Stomach (tissue), 8 donors: ENCODE measurements at regions not wholly inside any gene's neighbourhood (a gene's known extent, or its start where the extent isn't known, plus 50 kb on each side); places are given as distances from the start of the nearest gene placed in this dataset.

Experiments
- DNase-seq, 2 donors: peaks; one replicate each; pipeline versions ENCODE4 v3.0.0 to v3.0.0-alpha.2; 2013 to 2019
- H3K27ac ChIP-seq, 5 donors: fragments of 200-600 bp in 4 of 5; sonication (generic) in 4 of 5; one replicate each; pipeline ENCODE4 v1.5.1; 2013 to 2019; ENCODE audit warnings: mild to moderate bottlenecking in 1 of 5, moderate library complexity in 1 of 5
- H3K27me3 ChIP-seq, 3 donors: fragments of 200-600 bp; sonication (generic); one replicate each; pipeline ENCODE4 v1.5.1; 2017 to 2019; ENCODE audit warnings: mixed run types in 1 of 3
- H3K36me3 ChIP-seq, 4 donors: fragments of 200-600 bp; sonication (generic); 1 replicate in 3 of 4; 2 replicates in 1 of 4; pipeline ENCODE4 v1.5.1; 2016 to 2019
- H3K4me1 ChIP-seq, 4 donors: fragments of 200-600 bp; sonication (generic); one replicate each; pipeline ENCODE4 v1.5.1; 2016 to 2019
- H3K4me3 ChIP-seq, 4 donors: fragments of 200-600 bp; sonication (generic) in 3 of 4; one replicate each; pipeline ENCODE4 v1.5.1; 2016 to 2019; ENCODE audit warnings: mild to moderate bottlenecking in 1 of 4
- H3K9me3 ChIP-seq, 4 donors: fragments of 200-600 bp; sonication (generic); one replicate each; pipeline ENCODE4 v1.5.1; 2016 to 2019
- EP300 ChIP-seq: sonication (generic); formaldehyde crosslinking; IDR thresholded peaks from one replicate; pipeline ENCODE4 v1.6.1; 2017; ENCODE audit warnings: antibody characterized with exemption
- POLR2A ChIP-seq, 4 donors: fragments of 450-650 bp; IDR thresholded peaks; one replicate each; pipeline ENCODE4 v1.6.1; 2016; ENCODE audit warnings: antibody characterized with exemption in 4 of 4, control low read depth in 2 of 4, mild to moderate bottlenecking in 1 of 4, moderate library complexity in 1 of 4
- POLR2AphosphoS5 ChIP-seq, 3 donors: sonication (generic); formaldehyde crosslinking; IDR thresholded peaks; one replicate each; pipeline ENCODE4 v1.6.1; 2016; ENCODE audit warnings: antibody characterized with exemption in 3 of 3
- WGBS, 5 donors: extraction: QIAGEN DNeasy Blood & Tissue Kit in 3 of 5; methylation state at CpG; one replicate each; pipeline versions ENCODE4 v1.1.5 to v1.1.7; 2013 to 2018; 5-methylcytosine and 5-hydroxymethylcytosine counted together
- intact Hi-C: fragments of 100-400 bp; cut with DNase I; formaldehyde crosslinking; loops from one replicate; pipeline ENCODE4 v1.15.1; 2023; ENCODE audit warnings: low total_unique reads
- TF ChIP-seq, protein P1 (sequence below), 7 experiments: fragments of 450-650 bp in 4 of 7; fragments of 200-600 bp in 3 of 7; sonication (generic) in 3 of 7; IDR thresholded peaks; one replicate each; pipeline ENCODE4 v1.5.1; 2016 to 2019; ENCODE audit warnings: antibody characterized with exemption in 7 of 7, control low read depth in 2 of 7, mild to moderate bottlenecking in 1 of 7
- donor health status: healthy with polysubstance abuse.
- donor health status: Bipolar disorder and iron deficiency.
- donor health status: healthy.

DNA sequence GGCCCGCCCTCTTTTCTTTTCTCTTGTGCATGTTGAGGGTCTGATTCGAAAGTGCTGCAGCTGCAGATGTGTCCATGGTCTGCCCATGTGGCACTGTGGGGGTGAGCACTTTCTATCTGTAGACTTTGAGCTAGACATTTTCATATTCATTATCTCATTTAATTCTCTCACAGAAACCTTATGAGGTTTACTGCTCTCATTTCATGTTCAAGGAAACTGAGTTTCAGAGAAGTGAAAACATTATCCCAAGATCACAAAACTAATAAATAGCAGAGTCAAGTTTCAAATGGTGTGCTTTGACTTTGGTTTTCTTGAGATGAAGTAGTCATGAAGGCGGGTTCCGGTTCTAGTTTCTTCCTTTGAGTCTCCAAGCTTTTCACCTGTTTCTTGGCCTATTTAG, 536.5 kb upstream of the ZNF462 start:
- Histone ChIP-seq H3K27ac (no peak overlapping the region), H3K4me1 (no peaks in the 10 kb centered on the region), H3K9me3 (no peaks in the 10 kb centered on the region), H3K4me3 (no peak overlapping the region), H3K27me3 (no peaks in the 10 kb centered on the region), H3K36me3 (no peaks in the 10 kb centered on the region)
- WGBS, 5 donors = 80 to 93% (median 84%) methylated on average over 4 of the region's 4 CpGs
- intact Hi-C loops = no loop called here
- TF ChIP-seq, protein P1, sequence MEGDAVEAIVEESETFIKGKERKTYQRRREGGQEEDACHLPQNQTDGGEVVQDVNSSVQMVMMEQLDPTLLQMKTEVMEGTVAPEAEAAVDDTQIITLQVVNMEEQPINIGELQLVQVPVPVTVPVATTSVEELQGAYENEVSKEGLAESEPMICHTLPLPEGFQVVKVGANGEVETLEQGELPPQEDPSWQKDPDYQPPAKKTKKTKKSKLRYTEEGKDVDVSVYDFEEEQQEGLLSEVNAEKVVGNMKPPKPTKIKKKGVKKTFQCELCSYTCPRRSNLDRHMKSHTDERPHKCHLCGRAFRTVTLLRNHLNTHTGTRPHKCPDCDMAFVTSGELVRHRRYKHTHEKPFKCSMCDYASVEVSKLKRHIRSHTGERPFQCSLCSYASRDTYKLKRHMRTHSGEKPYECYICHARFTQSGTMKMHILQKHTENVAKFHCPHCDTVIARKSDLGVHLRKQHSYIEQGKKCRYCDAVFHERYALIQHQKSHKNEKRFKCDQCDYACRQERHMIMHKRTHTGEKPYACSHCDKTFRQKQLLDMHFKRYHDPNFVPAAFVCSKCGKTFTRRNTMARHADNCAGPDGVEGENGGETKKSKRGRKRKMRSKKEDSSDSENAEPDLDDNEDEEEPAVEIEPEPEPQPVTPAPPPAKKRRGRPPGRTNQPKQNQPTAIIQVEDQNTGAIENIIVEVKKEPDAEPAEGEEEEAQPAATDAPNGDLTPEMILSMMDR (IDR thresholded peaks at IDR 0.05) = no peak
- TF ChIP-seq POLR2AphosphoS5 (IDR thresholded peaks at IDR 0.05) = no peak
- no peak for TF ChIP-seq EP300
- TF ChIP-seq POLR2A (IDR thresholded peaks at IDR 0.05) = no peak
- DNase-seq = no peak

DNA sequence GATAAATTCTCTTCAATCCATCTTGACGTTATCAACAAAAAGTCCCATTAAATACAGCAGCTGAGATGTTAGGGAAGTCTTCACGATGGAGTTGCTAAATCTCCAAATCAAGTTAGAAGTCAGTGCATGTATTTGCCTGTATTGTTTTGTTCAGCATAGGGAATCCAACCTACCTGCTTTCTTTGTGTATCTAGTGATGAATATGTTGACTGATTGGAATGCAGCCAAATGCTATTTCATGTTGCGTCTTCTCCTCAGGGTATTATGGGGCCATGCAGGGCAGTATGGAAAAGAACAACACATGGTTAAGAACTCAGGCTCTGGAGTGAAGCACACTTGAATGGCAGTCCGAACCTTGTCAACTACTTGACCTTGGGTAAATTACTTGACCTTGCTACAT, 529.5 kb upstream of the ZNF462 start:
- Histone ChIP-seq H3K4me1 (no peaks in the 10 kb centered on the region), H3K27me3 (no peaks in the 10 kb centered on the region), H3K4me3 (no peak overlapping the region), H3K9me3 (peaks cover 0 to 5% (median 2%) of the 10 kb centered on the region in 4 donors), H3K36me3 (no peaks in the 10 kb centered on the region), H3K27ac (no peak overlapping the region)
- DNase-seq = peak in 1 of 2 donors; percentile 30
- intact Hi-C loops = no loop called here
- TF ChIP-seq, protein P1 (IDR thresholded peaks at IDR 0.05) = no peak
- TF ChIP-seq POLR2A (IDR thresholded peaks at IDR 0.05) (no peak), EP300 (no peak), POLR2AphosphoS5 (IDR thresholded peaks at IDR 0.05) (no peak)
- 48 to 69% (median 55%) methylated on average over 4 of the region's 4 CpGs for WGBS, 5 donors

DNA sequence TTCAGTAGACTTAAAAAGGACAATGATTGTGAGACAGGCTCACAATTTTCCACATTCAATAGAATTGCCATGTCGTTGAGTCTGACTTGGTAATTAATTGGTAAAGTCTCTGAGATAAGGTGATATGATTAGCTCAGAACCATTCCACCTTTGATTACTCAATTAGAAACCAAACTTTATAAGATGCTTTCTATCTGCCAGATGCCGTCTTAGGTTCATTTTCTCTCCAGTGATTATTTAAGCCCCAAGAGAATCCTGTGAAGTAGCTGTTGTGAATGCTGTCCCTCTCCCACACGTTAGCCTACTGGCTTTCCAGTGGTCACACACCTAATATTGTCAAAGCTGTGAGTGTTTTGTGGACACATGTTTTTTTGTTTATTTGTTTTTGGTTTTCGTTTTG, 528.9 kb upstream of the ZNF462 start:
- TF ChIP-seq EP300 (no peak), POLR2AphosphoS5 (IDR thresholded peaks at IDR 0.05) (no peak), POLR2A (IDR thresholded peaks at IDR 0.05) (no peak)
- TF ChIP-seq, protein P1 (IDR thresholded peaks at IDR 0.05) = no peak

DNA sequence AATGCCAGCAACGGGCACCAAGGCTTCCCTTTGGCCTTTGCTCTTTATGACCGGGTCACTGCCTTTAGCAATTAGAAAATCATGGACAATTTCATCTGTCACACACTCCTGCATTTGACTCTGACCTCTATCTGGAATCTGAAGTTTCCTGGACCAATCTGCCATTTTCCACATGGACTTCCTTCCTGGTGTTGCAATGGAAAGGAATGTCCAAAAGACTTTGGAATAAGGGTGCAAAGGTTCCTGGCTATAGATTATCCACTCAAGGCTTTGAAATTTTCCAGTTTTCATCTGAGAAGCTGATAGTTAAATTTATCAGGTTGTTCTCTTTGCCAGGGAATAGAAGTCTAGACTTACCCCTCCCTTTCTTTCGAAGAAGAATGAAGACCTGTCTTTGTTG, 523.1 kb upstream of the ZNF462 start:
- no peaks in the 10 kb centered on the region for H3K27me3 ChIP-seq
- H3K27ac ChIP-seq = no peak overlapping the region
- no peak overlapping the region for H3K4me3 ChIP-seq
- intact Hi-C loops = no loop called here
- no peaks in the 10 kb centered on the region for H3K36me3 ChIP-seq
- no peaks in the 10 kb centered on the region for H3K4me1 ChIP-seq
- TF ChIP-seq POLR2A (IDR thresholded peaks at IDR 0.05) = no peak
- TF ChIP-seq POLR2AphosphoS5 (IDR thresholded peaks at IDR 0.05) = no peak
- TF ChIP-seq, protein P1 (IDR thresholded peaks at IDR 0.05) = no peak
- DNase-seq = no peak
- H3K9me3 ChIP-seq = peaks cover 0 to 5% (median 2%) of the 10 kb centered on the region in 4 donors
- 55 to 75% (median 68%) methylated on average over 3 of the region's 3 CpGs for WGBS, 5 donors

More for the DNA sequence above, 528.9 kb upstream of the ZNF462 start:
- H3K27ac ChIP-seq = no peak overlapping the region
- intact Hi-C loops = no loop called here
- DNase-seq = no peak
- H3K27me3 ChIP-seq = no peaks in the 10 kb centered on the region
- WGBS, 5 donors = 50 to 67% (median 56%) methylated on average over 4 of the region's 4 CpGs
- H3K4me3 ChIP-seq = no peak overlapping the region
- peaks cover 0 to 5% (median 2%) of the 10 kb centered on the region in 4 donors for H3K9me3 ChIP-seq
- no peaks in the 10 kb centered on the region for H3K36me3 ChIP-seq
- no peaks in the 10 kb centered on the region for H3K4me1 ChIP-seq
